ENCODE measurements at regions not wholly inside any gene's neighbourhood (a gene's known extent, or its start where the extent isn't known, plus 50 kb on each side); places are given as distances from the start of the nearest gene placed in this dataset.
A peak's percentile ranks its signal among the peaks of the same experiment; 100 is the strongest.

GRCh38 chr2:121076498-121076820, 208.5 kb downstream of the TFCP2L1 start:
- Mint-ChIP-seq H3K9me3 (no peaks in the 10 kb centered on the region), H3K4me1 (ENCODE audit: low read depth in 2 of 2) (no peaks in the 10 kb centered on the region), H3K4me3 (no peak overlapping the region), H3K27ac (no peak overlapping the region), H3K36me3 (ENCODE audit: insufficient read depth) (no peaks in the 10 kb centered on the region), H3K27me3 (peaks cover 21 to 39% of the 10 kb centered on the region in 2 donors)
- no peak for DNase-seq
- ATAC-seq (replicated peaks): no peak

DNA sequence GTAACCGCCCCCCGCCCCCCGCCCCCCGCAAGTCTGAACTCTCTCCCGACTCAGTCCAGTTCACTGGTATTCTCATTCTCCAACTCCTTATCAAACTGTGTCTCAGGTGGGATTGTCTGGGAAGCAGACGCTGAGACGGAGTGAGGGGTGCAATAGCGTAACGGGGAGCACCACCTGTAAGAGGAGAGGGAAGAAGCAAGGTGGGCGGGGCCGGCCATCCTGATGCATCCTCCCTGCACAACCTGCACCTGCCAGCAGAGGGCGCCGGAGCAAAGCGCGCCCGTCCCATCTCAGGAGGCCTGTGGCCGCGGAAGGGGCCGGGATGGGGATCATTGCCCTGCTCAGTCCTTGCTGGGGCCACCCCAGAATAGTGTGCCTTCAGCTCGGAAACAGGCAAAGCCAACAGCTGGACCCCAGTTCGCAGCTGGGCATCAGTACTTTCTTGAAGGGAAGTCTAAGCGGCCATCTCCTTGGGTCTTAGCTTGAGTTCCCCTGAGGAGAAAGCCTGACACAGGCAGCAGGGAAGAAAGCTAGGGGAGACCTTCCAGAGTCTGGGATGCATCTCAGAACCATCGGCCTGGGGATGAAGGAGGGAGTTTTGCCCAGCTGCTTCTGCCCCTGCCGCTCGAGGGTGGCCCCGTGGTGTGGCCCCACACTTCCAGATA, 208.0 kb downstream of the TFCP2L1 start:
- H3K4me1 Mint-ChIP-seq (ENCODE audit: low read depth in 2 of 2): no peaks in the 10 kb centered on the region
- H3K36me3 Mint-ChIP-seq (ENCODE audit: insufficient read depth): no peaks in the 10 kb centered on the region
- ATAC-seq (replicated peaks) (peak; percentile 59), DNase-seq (peak; percentile 30 to 56 (median 30))
- H3K27ac Mint-ChIP-seq: no peak overlapping the region
- peaks cover 24 to 44% of the 10 kb centered on the region in 2 donors for H3K27me3 Mint-ChIP-seq
- no peaks in the 10 kb centered on the region for H3K9me3 Mint-ChIP-seq
- no peak overlapping the region for H3K4me3 Mint-ChIP-seq

DNA sequence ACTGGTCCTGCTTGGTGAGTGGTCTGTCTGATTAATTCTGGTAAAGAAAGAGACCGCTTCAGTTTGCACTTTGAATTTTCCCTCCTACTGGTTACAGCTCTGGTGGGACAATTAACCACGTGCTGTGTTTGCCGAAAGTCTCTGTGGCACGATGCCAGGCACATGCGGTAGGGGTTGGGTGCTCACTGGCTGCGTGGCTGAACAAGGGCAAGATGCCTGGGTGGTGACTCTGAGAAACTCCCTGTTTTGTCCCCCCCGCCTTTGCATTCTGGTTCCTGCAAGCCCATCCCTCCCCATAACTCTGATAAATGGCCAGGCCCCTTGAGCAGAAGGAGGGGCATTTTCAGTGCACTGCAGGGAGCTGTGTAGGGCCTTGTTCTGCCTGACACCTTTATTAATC, 206.1 kb downstream of the TFCP2L1 start:
- H3K9me3 Mint-ChIP-seq: no peaks in the 10 kb centered on the region
- no peak for ATAC-seq (replicated peaks)
- H3K4me1 Mint-ChIP-seq (ENCODE audit: low read depth in 2 of 2): no peaks in the 10 kb centered on the region
- no peak overlapping the region for H3K27ac Mint-ChIP-seq
- H3K27me3 Mint-ChIP-seq: peaks cover 30 to 54% of the 10 kb centered on the region in 2 donors
- H3K36me3 Mint-ChIP-seq (ENCODE audit: insufficient read depth): no peaks in the 10 kb centered on the region
- DNase-seq: no peak
- no peak overlapping the region for H3K4me3 Mint-ChIP-seq

DNA sequence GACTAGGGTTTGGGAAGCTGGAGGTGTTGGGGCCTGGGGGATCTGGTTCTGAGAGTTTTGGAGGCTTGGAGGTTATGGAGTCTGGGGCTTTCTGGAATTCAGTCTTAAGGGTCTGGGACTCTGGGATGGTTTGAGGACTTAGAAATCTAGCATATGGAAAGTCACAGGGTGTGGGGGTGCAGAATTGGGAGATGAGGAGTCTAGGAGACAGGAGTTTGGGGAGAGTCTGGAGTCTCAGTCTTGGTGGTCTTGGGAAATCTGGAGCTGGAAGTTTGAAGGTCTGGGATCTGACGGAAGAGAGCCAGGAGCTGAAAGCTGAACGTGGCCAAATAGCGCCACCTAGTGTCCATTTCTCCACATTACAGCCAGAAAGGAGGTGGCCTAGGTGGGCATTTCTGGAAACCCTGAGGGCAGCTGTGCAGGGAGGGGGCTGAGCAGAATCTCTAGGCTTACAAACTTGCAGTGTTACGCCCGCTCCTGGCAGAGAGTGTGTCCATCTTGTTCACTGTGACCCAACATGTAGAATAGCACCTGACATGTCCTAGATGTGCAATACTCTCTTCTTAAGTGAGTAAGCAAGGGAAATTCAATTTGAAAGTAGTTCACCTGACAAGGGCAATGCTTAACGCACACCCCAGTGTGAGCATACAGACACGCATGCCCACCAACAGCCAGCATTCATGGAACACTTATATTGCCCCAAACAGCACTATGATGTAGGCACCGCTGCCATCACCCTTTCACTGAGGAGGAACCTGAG, 204.8 kb downstream of the TFCP2L1 start:
- peak; percentile 28 to 35 (median 28) for DNase-seq
- Mint-ChIP-seq H3K27ac (no peak overlapping the region), H3K9me3 (no peaks in the 10 kb centered on the region), H3K36me3 (ENCODE audit: insufficient read depth) (no peaks in the 10 kb centered on the region), H3K4me3 (no peak overlapping the region), H3K27me3 (peaks cover 23 to 54% of the 10 kb centered on the region in 2 donors), H3K4me1 (ENCODE audit: low read depth in 2 of 2) (no peaks in the 10 kb centered on the region)
- ATAC-seq (replicated peaks): peak; percentile 21

DNA sequence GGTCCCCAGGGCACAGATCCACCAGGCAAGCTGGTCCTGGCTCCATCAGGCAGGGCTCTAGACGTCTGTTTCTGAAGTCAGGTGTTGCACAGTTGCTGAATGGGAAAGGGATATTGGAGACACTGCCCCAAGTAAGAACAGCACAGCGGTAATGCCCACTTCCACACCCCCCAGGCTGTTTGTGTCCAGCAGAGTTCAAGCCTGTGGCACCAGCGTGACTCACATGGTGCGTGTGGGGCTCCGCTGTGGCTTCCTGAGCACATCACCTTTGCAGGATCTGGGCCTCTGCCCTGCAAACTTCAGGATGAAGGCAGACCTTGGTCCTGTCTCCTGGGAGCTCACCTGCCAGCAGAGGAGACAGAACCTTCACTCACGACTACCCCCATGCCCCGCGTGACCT, 203.3 kb downstream of the TFCP2L1 start:
- H3K4me3 Mint-ChIP-seq: no peak overlapping the region
- H3K4me1 Mint-ChIP-seq (ENCODE audit: low read depth in 2 of 2): no peaks in the 10 kb centered on the region

GRCh38 chr2:121082191-121082590, 202.8 kb downstream of the TFCP2L1 start:
- H3K27me3 Mint-ChIP-seq: peaks cover 15 to 57% of the 10 kb centered on the region in 2 donors
- H3K9me3 Mint-ChIP-seq: no peaks in the 10 kb centered on the region
- no peak overlapping the region for H3K27ac Mint-ChIP-seq

More for the DNA sequence above, 203.3 kb downstream of the TFCP2L1 start:
- DNase-seq (no peak), ATAC-seq (replicated peaks) (no peak)
- no peaks in the 10 kb centered on the region for H3K36me3 Mint-ChIP-seq (ENCODE audit: insufficient read depth)
- H3K27me3 Mint-ChIP-seq: peaks cover 15 to 62% of the 10 kb centered on the region in 2 donors
- H3K9me3 Mint-ChIP-seq: no peaks in the 10 kb centered on the region
- no peak overlapping the region for H3K27ac Mint-ChIP-seq

DNA sequence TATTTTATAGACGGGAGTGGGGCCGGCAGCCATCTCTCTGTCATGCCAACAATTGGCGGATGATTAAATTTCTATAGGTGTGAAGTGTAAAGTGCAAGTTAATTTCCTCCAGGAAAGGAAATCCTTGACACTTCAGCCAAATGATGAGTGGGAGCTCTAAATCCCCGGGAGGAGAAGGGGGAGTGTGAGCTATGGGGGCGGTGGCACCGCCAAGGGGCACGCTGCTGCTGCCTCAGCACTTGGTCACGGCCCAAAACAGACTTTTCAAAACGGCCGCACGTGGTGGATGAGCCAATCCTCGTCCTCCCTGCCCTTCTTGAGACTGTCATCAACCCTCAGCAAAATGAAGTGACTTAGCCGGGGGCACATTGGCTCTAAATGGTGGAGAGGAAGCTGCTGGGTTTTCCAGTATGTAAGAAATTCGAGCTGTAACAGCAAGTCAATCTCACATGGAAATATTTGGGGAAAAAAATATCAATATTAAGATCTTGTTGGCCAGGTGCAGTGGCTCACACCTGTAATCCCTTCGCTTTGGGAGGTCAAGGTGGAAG, 200.8 kb downstream of the TFCP2L1 start:
- ATAC-seq (replicated peaks) (no peak), DNase-seq (no peak)
- Mint-ChIP-seq H3K36me3 (ENCODE audit: insufficient read depth) (no peaks in the 10 kb centered on the region), H3K27me3 (peaks cover 15 to 46% of the 10 kb centered on the region in 2 donors), H3K4me1 (ENCODE audit: low read depth in 2 of 2) (no peaks in the 10 kb centered on the region), H3K4me3 (no peak overlapping the region), H3K27ac (no peak overlapping the region), H3K9me3 (no peaks in the 10 kb centered on the region)

More at GRCh38 chr2:121082191-121082590, 202.8 kb downstream of the TFCP2L1 start:
- H3K4me1 Mint-ChIP-seq (ENCODE audit: low read depth in 2 of 2): no peaks in the 10 kb centered on the region
- H3K4me3 Mint-ChIP-seq: no peak overlapping the region
- no peak for DNase-seq
- H3K36me3 Mint-ChIP-seq (ENCODE audit: insufficient read depth): no peaks in the 10 kb centered on the region
- no peak for ATAC-seq (replicated peaks)

GRCh38 chr2:121085801-121086200, 199.2 kb downstream of the TFCP2L1 start:
- Mint-ChIP-seq H3K4me3 (no peak overlapping the region), H3K27me3 (peaks cover 15 to 30% of the 10 kb centered on the region in 2 donors), H3K4me1 (ENCODE audit: low read depth in 2 of 2) (no peaks in the 10 kb centered on the region), H3K36me3 (ENCODE audit: insufficient read depth) (peaks cover 4% of the 10 kb centered on the region), H3K27ac (no peak overlapping the region), H3K9me3 (no peaks in the 10 kb centered on the region)
- no peak for ATAC-seq (replicated peaks)
- no peak for DNase-seq

- H3K27me3 Mint-ChIP-seq: peaks cover 9 to 23% of the 10 kb centered on the region in 2 donors
- H3K27ac Mint-ChIP-seq: no peak overlapping the region
- H3K4me3 Mint-ChIP-seq: no peak overlapping the region
- no peaks in the 10 kb centered on the region for H3K4me1 Mint-ChIP-seq (ENCODE audit: low read depth in 2 of 2)
- peaks cover 4% of the 10 kb centered on the region for H3K36me3 Mint-ChIP-seq (ENCODE audit: insufficient read depth)
- no peak for DNase-seq
- H3K9me3 Mint-ChIP-seq: no peaks in the 10 kb centered on the region
- no peak for ATAC-seq (replicated peaks)
Measured at GRCh38 chr2:121086450-121086849, 198.6 kb downstream of the TFCP2L1 start.

- H3K27me3 Mint-ChIP-seq: peaks cover 6 to 17% of the 10 kb centered on the region in 2 donors
- no peak for ATAC-seq (replicated peaks)
- H3K9me3 Mint-ChIP-seq: no peaks in the 10 kb centered on the region
- H3K36me3 Mint-ChIP-seq (ENCODE audit: insufficient read depth): peaks cover 4% of the 10 kb centered on the region
- no peak overlapping the region for H3K4me3 Mint-ChIP-seq
- no peaks in the 10 kb centered on the region for H3K4me1 Mint-ChIP-seq (ENCODE audit: low read depth in 2 of 2)
- no peak for DNase-seq
- H3K27ac Mint-ChIP-seq: no peak overlapping the region
Measured at GRCh38 chr2:121087117-121087516, 197.9 kb downstream of the TFCP2L1 start.

DNA sequence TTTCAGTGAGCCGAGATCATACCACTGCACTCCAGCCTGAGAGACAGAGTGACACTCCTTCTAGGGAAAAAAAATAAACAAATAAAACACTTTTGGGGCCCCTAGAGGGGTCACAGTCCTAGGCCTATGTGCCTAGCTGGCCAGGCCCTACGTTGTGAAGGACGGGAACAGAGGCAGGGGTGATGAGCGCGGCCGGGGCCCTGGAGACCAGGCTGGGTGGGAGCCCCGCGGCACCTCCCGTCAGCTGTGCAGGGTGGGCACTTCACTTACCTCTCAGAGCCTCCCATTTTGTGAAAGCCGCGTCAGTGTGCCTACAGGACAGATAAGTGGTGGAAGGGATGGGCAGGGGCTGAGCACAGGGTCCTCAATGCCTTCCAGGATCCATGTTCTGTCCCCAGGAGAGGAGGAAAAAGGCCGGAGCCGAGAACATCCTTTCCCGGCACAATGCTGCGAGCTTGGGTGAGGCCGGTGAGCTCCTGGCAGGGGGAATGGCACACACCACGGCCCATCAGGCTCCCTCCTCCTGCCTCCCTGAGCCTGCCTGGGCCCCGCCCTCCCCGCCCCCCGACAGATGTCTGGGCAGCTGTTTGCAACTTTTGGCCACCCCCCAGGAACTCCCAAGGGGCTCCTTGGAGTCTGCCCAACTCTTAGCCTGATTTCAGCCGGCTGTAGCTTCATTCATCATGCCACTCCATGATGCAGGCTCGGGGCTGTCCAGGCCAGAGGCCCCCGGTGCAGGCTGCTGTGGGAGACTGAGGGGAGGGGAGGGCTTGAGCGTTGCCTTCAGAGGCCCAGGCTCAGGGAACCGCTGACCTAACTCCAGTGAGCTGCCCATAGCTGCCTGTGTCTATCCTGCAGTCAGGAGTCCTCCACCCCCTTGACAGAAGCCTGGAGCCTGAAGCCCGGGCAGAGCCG, 196.5 kb downstream of the TFCP2L1 start:
- Mint-ChIP-seq H3K27ac (no peak overlapping the region), H3K4me3 (no peak overlapping the region), H3K27me3 (peaks cover 0 to 8% of the 10 kb centered on the region in 2 donors), H3K9me3 (no peaks in the 10 kb centered on the region), H3K36me3 (ENCODE audit: insufficient read depth) (peaks cover 4% of the 10 kb centered on the region), H3K4me1 (ENCODE audit: low read depth in 2 of 2) (no peaks in the 10 kb centered on the region)
- ATAC-seq (replicated peaks): no peak
- DNase-seq: no peak

DNA sequence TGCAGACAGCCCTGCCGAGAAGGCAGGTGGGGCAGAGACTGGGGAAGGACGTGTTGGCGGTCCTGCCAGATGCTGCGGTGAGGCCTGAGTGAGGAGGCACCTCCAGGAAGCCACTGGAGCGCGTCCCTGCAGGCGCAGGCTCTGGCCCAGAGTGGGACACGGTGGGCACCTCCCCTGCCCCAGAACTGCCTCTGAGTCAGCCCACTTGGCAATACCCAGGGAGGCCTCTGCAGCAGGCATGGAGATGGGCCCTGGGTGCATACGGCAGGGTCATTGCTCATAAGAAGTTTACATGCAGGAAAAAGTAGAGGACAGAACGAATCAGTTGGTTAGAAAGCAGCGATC, 195.9 kb downstream of the TFCP2L1 start:
- H3K36me3 Mint-ChIP-seq (ENCODE audit: insufficient read depth): peaks cover 4% of the 10 kb centered on the region
- H3K27ac Mint-ChIP-seq: no peak overlapping the region
- no peak overlapping the region for H3K4me3 Mint-ChIP-seq
- H3K27me3 Mint-ChIP-seq: peaks cover 0 to 8% of the 10 kb centered on the region in 2 donors
- DNase-seq (no peak), ATAC-seq (replicated peaks) (no peak)
- no peaks in the 10 kb centered on the region for H3K4me1 Mint-ChIP-seq (ENCODE audit: low read depth in 2 of 2)
- H3K9me3 Mint-ChIP-seq: no peaks in the 10 kb centered on the region

GRCh38 chr2:121090088-121090715, 194.8 kb downstream of the TFCP2L1 start:
- Mint-ChIP-seq H3K9me3 (no peaks in the 10 kb centered on the region), H3K4me1 (ENCODE audit: low read depth in 2 of 2) (no peaks in the 10 kb centered on the region), H3K27me3 (peaks cover 5 to 15% of the 10 kb centered on the region in 2 donors), H3K36me3 (ENCODE audit: insufficient read depth) (peaks cover 4% of the 10 kb centered on the region), H3K4me3 (no peak overlapping the region), H3K27ac (no peak overlapping the region)
- no peak for ATAC-seq (replicated peaks)
- DNase-seq: no peak
